ENCODE measurements at regions not wholly inside any gene's neighbourhood (a gene's known extent, or its start where the extent isn't known, plus 50 kb on each side); places are given as distances from the start of the nearest gene placed in this dataset.
"Not testable (repeated sequence)": the region's sequence is repeated elsewhere in the genome, so short reads cannot be mapped to it uniquely, and the experiment has no call there.

DNA sequence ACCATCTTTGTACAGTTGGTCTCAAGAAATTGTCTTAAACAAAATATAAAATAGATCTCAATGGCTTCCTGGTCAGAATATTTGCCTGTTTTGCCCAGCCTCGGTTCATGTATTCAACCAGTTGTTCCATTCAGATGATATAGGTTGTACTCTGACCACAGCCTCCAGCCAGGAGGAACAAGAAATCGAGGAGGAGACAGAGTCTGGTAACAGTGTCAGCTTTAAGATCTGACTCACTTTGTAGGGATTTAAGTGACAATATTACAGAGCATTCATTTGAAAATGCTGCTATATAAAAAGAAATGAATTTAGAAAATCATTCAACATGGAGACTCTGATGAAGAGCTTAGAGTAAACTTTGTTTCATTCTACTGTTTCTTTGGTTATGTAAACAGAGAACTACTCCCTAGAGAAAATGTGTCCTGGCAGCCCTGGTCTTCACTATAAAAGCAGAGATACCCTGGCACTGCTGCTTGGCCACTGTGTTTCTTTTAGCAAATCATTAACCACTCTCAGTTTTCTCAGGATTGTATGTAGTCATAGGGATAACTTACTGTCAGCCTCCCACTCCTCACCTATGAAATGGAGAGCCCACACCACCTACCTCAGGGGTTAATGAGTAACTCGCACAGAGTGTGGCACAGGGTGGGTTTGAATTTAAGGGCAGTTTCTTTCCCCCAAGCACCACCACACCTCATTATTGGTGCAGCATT is 53.5 kb downstream of the PAGE2 start:
- DNase-seq = no peak

DNA sequence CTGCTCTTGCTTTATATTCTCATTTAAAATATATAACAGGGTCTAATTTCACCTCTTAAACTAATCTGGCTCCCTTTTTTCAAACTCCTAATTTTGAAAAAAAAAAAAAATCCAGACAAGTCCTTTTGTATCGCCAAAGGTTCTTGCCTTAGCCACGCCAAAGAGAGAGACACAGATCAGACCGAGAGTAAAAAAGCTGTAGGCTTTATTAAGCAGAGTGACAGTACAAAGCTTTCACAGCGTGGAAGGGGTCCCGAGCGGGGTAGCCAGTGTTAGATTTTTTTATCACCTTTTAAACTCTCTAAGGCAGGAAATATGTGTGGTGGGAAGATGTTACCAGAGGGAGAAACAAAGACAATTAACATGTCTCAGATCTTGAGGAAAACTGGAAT is 54.1 kb downstream of the PAGE2 start:
- no peak for DNase-seq

DNA sequence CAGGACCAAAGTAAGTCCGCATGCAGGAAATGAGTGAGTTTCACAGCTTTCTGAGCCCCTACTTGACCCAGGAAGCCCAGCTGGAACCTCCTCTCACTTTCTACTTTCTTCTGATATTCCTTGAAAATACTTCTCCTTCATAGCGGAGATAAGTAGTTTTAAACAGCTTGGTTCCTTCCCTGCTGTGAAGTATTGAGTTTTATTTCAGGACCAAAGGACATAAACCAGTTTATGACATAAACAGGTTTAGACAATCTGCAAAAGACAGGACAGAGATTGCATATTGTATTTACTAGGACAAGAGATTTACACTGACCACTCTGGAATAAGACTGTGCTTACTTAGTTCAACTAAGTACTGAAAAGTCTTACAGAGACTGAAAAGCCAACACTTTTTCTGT is 54.8 kb downstream of the PAGE2 start:
- DNase-seq = no peak

DNA sequence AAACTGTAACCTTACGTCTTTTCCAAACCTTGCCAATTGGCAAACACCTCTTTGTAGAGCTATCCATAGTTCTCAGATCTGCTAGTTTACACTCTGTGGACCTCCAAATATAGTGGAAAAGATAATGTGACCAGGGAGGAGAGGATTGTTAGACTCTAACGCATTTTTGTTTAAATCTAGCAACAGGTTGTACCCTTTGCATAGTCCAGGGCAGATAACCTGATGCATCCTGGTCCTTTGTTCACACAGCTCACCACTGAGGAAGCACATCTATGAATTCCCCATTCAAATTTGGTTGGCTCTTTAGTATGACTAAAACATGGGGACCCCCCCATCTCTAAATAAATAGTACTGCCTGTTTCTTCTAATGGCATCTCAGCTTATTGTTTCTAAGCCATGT is 55.9 kb downstream of the PAGE2 start:
- DNase-seq = no peak

DNA sequence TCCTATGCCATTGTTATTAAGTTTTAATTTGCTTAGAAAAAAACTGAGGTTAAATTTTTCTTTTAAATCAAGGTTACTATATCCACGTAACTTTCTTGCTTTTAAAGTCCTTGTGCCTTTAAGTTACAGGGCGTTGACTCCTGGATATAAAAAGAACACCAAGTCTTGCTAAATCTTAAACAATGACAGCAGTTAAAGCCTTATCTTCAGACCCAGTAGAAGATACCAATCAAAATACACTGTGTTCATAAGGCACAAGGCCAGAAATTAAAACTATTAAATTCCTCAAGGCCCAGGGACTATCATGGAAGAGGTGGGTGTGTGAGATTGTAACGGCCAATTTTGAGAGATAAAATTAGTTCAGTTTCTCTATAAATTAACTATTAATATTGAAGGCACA is 60.4 kb downstream of the PAGE2 start:
- DNase-seq = no peak

DNA sequence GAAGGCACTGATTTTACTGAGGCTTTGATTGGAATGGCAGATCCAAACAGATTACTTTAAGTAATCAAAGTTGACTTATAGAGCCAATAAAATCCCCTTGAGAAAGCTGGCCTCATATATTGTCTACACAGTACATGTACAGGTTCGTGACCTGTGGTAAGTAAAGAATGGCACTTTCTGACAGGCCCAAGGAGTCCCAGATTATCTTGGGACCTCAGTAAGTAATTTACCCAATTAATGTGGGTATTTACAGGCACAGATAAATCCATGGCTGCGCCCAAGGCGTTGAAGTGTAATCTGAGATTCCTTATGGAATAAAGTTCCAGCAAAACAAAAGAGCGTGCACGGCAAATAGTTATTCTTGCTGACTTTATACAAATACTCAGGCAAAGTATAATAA is 62.4 kb downstream of the PAGE2 start:
- DNase-seq = no peak

DNA sequence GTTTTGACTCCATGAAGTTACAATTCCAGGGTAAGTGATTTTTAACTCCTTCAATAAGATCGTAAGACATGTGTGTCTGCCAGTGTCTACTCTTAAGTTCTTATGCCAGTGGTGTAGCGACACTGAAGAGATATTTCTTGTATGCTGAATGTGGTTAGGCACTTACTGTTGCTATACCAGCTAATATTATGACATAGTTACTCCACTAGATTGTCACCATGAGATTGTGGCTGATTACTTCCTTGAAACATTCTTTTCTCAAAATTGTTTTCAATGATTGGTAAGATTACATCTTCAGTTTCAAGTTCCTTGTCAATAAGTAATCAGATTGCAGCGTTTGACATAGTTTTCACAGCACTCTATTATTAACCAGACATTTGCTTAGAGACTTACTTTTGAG is 60.6 kb upstream of the PAGE5 start:
- DNase-seq = no peak

DNA sequence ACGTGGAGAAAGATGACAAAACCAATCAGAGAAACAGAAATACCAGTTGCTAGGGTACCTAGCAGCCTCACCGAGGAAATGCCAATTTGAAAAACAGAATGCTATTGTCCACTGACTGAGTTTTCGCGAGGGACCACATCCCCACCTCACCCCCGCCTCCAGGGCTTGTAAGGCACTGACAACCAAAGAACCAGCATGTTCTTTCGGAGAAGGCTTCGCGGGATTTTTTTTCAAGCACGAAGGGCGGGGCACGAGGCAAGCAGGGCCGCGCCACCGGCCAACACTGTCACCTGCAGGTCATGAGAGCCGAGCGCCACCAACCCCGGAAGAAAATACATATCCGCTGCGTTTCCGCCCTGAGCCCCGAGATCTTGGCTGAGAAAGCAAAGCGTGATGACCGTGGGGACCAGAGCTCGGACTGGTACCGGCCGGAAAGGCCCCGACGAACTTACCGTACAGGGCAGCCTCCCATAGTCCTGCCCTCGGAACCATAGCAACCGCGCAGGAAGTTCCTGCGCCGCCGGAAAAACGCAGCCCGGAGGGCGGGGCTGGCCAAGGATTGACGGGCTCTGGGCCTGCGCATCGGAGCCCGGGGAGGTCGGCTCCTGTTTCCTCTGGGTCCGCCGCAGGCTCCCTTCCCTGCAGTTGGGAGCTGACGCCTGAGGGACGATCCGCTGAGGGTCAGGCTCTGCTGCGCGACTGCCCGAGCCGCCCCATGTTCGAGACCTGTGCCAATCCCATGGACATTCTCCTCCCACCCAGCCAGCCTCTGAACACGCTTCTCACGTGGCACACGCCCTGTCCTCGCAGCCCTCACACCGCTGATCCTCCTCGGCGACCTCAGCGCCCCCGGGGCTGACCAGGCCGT is 59.2 kb upstream of the PAGE5 start:
- DNase-seq = peak; percentile 77

DNA sequence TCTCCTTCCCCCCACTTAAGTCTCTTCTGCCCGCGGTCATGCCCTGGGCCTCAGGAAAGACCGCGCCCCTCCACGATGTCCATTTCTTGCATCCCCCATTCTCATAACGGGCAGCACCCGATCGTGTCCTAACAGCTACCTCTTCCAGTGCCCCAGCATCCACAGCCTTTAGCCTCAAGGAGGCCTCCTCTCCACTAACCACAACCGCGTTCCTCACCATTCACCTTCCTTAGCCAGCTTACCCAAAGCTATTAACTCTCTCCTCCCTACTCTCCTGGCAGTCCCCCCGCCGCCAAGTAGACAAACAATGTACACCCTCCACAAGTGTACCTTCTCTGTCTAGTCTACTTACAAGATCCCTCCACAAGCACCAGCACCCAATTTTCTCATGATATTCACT is 58.6 kb upstream of the PAGE5 start:
- DNase-seq = no peak

DNA sequence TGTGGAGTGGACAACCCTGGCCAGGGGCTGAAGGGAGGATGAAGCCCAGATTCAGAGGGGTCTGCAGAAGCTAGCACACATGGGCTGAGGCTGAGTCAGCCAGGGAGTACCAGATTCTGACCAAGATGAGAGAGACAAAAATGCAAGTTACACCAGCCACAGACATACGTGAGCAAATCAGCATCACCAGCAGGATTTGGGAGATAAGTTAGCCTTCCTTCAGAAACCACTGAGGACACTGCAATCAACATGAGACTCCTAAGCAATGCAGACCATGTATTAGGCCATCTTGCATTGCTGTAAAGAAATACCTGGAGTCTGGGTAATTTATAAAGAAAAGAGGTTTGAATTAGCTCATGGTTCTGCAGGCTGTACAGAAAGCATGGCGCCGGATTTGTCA is 57.0 kb upstream of the PAGE5 start:
- no peak for DNase-seq

DNA sequence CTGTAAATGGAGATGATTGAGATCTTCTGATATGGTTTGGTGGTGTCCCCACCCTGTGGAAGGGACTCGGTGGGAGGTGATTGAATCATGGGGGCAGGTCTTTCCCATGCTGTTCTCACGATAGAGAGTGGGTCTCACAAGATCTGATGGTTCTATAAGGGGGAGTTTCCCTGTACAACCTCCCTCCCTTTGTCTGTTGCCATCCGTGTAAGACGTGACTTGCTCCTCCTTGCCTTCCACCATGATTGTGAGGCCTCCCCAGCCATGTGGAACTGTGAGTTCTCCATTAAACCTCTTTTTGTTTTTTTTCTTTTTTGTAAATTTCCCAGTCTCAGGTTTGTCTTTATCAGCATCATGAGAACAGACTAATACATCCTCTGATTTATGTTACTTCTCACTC is 55.1 kb upstream of the PAGE5 start:
- not testable (repeated sequence) for DNase-seq

DNA sequence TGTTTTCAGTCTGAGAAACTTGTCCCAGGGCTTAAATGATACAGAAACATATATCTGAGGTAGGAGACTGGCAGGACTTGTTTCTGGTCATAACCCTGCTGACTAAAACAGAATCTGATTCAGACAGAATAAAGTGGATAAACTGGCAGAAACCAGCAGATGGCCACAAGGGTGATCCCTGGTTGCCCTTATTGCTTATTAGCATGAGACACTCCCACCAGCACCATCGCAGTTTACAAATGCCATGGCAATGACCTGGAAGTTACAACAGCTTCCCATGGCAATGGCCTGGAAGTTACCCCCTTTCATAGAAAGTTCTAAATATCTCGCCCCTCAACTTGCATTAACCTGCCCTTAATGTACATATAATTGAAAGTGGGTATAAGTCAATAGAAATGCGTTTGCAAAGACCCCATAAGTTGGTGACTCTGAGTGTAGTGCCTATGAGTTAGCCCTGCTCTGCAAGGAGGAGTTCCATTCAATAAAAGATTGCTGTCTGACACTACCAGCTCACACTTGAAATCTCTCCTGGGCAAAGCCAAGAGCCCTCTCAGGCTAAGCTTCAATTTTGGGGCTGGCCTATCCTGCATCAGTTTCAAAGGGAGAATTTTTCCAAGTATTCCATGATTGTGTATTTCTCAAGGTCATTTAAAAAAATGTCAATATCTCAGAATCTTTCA is 52.9 kb upstream of the PAGE5 start:
- DNase-seq = no peak

DNA sequence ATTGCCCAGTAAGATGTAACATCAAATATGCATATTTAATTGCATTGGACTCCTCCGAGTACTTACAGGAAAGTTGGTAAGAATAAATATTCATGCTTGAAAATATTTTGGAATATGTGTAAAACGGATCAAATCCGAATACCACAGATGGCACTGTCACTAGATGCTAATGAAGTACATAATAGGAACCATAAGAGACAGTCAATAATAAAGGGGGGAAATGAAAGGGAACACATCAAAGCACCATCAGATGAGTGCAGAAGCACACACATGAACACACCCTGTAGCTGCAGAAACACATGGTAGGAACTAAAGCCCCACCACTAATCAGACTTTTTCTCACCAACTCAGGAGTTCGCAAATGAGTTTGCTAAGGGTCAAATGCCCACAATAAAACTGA is 52.2 kb upstream of the PAGE5 start:
- DNase-seq = no peak

DNA sequence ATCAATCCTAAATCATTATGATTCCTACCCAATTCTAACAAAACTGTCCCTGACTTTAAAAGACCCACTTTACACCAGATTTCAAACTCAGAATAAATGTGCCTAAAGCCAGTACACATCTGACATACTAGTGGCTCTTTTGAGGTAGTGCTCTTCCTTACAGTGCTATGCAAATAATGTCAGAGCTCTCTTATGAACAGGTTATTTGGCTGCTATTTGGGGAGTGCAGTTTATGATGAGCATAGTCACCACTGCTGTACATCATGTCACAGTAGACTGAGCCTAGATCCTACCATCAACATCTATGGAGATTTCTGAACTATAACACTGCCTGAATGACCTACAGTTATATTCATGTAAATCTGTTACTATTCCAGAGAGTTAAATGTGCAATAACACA is 50.4 kb upstream of the PAGE5 start:
- DNase-seq = no peak

All from COR-L47 (cell line).